Heart left ventricle (tissue), 13 donors: ENCODE measurements at regions not wholly inside any gene's neighbourhood (a gene's known extent, or its start where the extent isn't known, plus 50 kb on each side); places are given as distances from the start of the nearest gene placed in this dataset.

Experiments
- POLR2A ChIP-seq, 2 donors: fragments of 450-650 bp; IDR thresholded peaks; one replicate each; pipeline ENCODE4 v1.6.1; 2017; ENCODE audit warnings: antibody characterized with exemption in 2 of 2, mild to moderate bottlenecking in 2 of 2, moderate library complexity in 2 of 2
- TF ChIP-seq, protein P1 (sequence below), 12 donors: fragments of 200-600 bp; sonication (generic) in 4 of 12; IDR thresholded peaks; one replicate each; pipeline versions ENCODE4 v1.5.0 to v1.8.0; 2018 to 2022; ENCODE audit warnings: antibody characterized with exemption in 12 of 12, mild to moderate bottlenecking in 5 of 12
- donor health status: ischemic (EF 13 %, LVEDD 7.1; RV severe dilation, severe dysfunction).
- donor health status: DM: no; HTN: yes; CAD: no.
- donor health status: DM: no; HTN: no; CAD: no.
- donor health status: ischemic (EF 25% LVEDD 6.9; RV normal size, moderate dysfunction).
- donor health status: ischemic (EF 25% LVEDD 5.7; RV mildly dilated, moderate dysfunction).
- donor health status: ischemic (EF 35%, LVEDD 5.7; RV mildly dilated, moderate dysfunction).
- donor health status: nonischemic (EF 11% LVEDD 7.7; RV severe dilation, severe dysfunction).
- donor health status: DM: yes; HTN: yes; CAD: no.
- donor health status: PGD.
- donor health status: ischemic (EF 29% LVEDD 5.4; RV normal size, mild dysfunction).
- donor health status: nonischemic (EF 23%, LVEDD 6.1; RV moderate dilation, normal function).

DNA sequence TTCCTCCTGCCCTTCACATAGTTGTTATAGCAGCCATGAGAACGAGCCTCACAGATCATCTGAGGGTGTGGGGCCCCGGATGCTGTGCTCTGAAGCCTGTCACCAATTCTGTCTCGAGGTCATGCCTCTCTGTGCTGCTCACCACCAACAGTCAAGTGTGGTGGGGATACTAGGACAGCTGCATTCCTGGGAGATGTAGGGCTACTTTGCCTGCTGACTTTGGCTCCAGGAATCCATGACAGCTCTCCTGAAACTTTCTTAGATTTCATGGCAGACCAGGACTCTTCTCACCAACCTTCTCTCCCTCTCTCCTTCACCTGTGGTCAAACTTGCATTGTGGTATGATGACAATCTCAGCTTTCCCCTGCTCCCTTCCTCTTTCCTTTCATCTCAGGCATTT is 395.9 kb downstream of the PSAT1 start:
- TF ChIP-seq, protein P1, sequence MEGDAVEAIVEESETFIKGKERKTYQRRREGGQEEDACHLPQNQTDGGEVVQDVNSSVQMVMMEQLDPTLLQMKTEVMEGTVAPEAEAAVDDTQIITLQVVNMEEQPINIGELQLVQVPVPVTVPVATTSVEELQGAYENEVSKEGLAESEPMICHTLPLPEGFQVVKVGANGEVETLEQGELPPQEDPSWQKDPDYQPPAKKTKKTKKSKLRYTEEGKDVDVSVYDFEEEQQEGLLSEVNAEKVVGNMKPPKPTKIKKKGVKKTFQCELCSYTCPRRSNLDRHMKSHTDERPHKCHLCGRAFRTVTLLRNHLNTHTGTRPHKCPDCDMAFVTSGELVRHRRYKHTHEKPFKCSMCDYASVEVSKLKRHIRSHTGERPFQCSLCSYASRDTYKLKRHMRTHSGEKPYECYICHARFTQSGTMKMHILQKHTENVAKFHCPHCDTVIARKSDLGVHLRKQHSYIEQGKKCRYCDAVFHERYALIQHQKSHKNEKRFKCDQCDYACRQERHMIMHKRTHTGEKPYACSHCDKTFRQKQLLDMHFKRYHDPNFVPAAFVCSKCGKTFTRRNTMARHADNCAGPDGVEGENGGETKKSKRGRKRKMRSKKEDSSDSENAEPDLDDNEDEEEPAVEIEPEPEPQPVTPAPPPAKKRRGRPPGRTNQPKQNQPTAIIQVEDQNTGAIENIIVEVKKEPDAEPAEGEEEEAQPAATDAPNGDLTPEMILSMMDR (IDR thresholded peaks at IDR 0.05): no peak
- no peak for TF ChIP-seq POLR2A (IDR thresholded peaks at IDR 0.05)
